ENCODE measurements at regions not wholly inside any gene's neighbourhood (a gene's known extent, or its start where the extent isn't known, plus 50 kb on each side); places are given as distances from the start of the nearest gene placed in this dataset.

GRCh38 chr1:87466621-87467020 lies 137.9 kb downstream of the LMO4 start:
- TF ChIP-seq, protein P1, sequence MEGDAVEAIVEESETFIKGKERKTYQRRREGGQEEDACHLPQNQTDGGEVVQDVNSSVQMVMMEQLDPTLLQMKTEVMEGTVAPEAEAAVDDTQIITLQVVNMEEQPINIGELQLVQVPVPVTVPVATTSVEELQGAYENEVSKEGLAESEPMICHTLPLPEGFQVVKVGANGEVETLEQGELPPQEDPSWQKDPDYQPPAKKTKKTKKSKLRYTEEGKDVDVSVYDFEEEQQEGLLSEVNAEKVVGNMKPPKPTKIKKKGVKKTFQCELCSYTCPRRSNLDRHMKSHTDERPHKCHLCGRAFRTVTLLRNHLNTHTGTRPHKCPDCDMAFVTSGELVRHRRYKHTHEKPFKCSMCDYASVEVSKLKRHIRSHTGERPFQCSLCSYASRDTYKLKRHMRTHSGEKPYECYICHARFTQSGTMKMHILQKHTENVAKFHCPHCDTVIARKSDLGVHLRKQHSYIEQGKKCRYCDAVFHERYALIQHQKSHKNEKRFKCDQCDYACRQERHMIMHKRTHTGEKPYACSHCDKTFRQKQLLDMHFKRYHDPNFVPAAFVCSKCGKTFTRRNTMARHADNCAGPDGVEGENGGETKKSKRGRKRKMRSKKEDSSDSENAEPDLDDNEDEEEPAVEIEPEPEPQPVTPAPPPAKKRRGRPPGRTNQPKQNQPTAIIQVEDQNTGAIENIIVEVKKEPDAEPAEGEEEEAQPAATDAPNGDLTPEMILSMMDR (IDR thresholded peaks at IDR 0.05), result no peak
- no peak for TF ChIP-seq POLR2AphosphoS5 (IDR thresholded peaks at IDR 0.05; ENCODE audit: insufficient read depth in 1 of 2, low read depth in 1 of 2)
- no peak for TF ChIP-seq POLR2A (IDR thresholded peaks at IDR 0.05)
